ENCODE measurements at regions not wholly inside any gene's neighbourhood (a gene's known extent, or its start where the extent isn't known, plus 50 kb on each side); places are given as distances from the start of the nearest gene placed in this dataset.
"Not testable (repeated sequence)": the region's sequence is repeated elsewhere in the genome, so short reads cannot be mapped to it uniquely, and the experiment has no call there.

- DNase-seq (ENCODE audit: extremely low read depth in 1 of 2, low read depth in 1 of 2), result no peak
These were observed 135.9 kb downstream of the ZNF92 start for GRCh38 chr7:65509368-65510186.

GRCh38 chr7:65510187-65510538 is 136.5 kb downstream of the ZNF92 start:
- DNase-seq (ENCODE audit: extremely low read depth in 1 of 2, low read depth in 1 of 2), result not testable (repeated sequence)

- DNase-seq (ENCODE audit: extremely low read depth in 1 of 2, low read depth in 1 of 2), result not testable (repeated sequence)
These were observed 146.1 kb downstream of the ZNF92 start for GRCh38 chr7:65519751-65520150.

- DNase-seq (ENCODE audit: extremely low read depth in 1 of 2, low read depth in 1 of 2), result not testable (repeated sequence)
These were observed 172.0 kb downstream of the ZNF92 start for GRCh38 chr7:65545465-65546161.

GRCh38 chr7:65549589-65550443 is 176.2 kb downstream of the ZNF92 start:
- not testable (repeated sequence) for DNase-seq (ENCODE audit: extremely low read depth in 1 of 2, low read depth in 1 of 2)

- not testable (repeated sequence) for DNase-seq (ENCODE audit: extremely low read depth in 1 of 2, low read depth in 1 of 2)
These were observed 176.8 kb downstream of the ZNF92 start for GRCh38 chr7:65550444-65550809.

- DNase-seq (ENCODE audit: extremely low read depth in 1 of 2, low read depth in 1 of 2), result not testable (repeated sequence)
These were observed 177.4 kb downstream of the ZNF92 start for GRCh38 chr7:65551042-65551441.

- not testable (repeated sequence) for DNase-seq (ENCODE audit: extremely low read depth in 1 of 2, low read depth in 1 of 2)
These were observed 181.2 kb downstream of the ZNF92 start for GRCh38 chr7:65554553-65555476.

- peak in 1 of 2 donors; percentile 0 for DNase-seq (ENCODE audit: extremely low read depth in 1 of 2, low read depth in 1 of 2)
These were observed 184.9 kb downstream of the ZNF92 start for GRCh38 chr7:65558584-65558983.

GRCh38 chr7:65561786-65562372 is 188.2 kb downstream of the ZNF92 start:
- not testable (repeated sequence) for DNase-seq (ENCODE audit: extremely low read depth in 1 of 2, low read depth in 1 of 2)

GRCh38 chr7:65562522-65562921 is 188.9 kb downstream of the ZNF92 start:
- DNase-seq (ENCODE audit: extremely low read depth in 1 of 2, low read depth in 1 of 2), result not testable (repeated sequence)

- not testable (repeated sequence) for DNase-seq (ENCODE audit: extremely low read depth in 1 of 2, low read depth in 1 of 2)
These were observed 189.7 kb downstream of the ZNF92 start for GRCh38 chr7:65563333-65563732.

GRCh38 chr7:65568226-65568625 is 194.6 kb downstream of the ZNF92 start:
- DNase-seq (ENCODE audit: extremely low read depth in 1 of 2, low read depth in 1 of 2), result not testable (repeated sequence)

GRCh38 chr7:65570990-65571389 is 197.3 kb downstream of the ZNF92 start:
- not testable (repeated sequence) for DNase-seq (ENCODE audit: extremely low read depth in 1 of 2, low read depth in 1 of 2)

GRCh38 chr7:65572581-65572980 is 198.9 kb downstream of the ZNF92 start:
- not testable (repeated sequence) for DNase-seq (ENCODE audit: extremely low read depth in 1 of 2, low read depth in 1 of 2)

- not testable (repeated sequence) for DNase-seq (ENCODE audit: extremely low read depth in 1 of 2, low read depth in 1 of 2)
These were observed 202.7 kb downstream of the ZNF92 start for GRCh38 chr7:65576370-65576769.

- DNase-seq (ENCODE audit: extremely low read depth in 1 of 2, low read depth in 1 of 2), result not testable (repeated sequence)
These were observed 209.0 kb downstream of the ZNF92 start for GRCh38 chr7:65582518-65583119.

- not testable (repeated sequence) for DNase-seq (ENCODE audit: extremely low read depth in 1 of 2, low read depth in 1 of 2)
These were observed 228.8 kb downstream of the ZNF92 start for GRCh38 chr7:65602495-65602894.

GRCh38 chr7:65609131-65609530 is 235.5 kb downstream of the ZNF92 start:
- no peak for DNase-seq (ENCODE audit: extremely low read depth in 1 of 2, low read depth in 1 of 2)

All from activated CD8-positive, alpha-beta memory T cell treated with anti-CD3 and anti-CD28 coated beads for 1 hour (primary cell).